ENCODE measurements at regions not wholly inside any gene's neighbourhood (a gene's known extent, or its start where the extent isn't known, plus 50 kb on each side); places are given as distances from the start of the nearest gene placed in this dataset.

DNA sequence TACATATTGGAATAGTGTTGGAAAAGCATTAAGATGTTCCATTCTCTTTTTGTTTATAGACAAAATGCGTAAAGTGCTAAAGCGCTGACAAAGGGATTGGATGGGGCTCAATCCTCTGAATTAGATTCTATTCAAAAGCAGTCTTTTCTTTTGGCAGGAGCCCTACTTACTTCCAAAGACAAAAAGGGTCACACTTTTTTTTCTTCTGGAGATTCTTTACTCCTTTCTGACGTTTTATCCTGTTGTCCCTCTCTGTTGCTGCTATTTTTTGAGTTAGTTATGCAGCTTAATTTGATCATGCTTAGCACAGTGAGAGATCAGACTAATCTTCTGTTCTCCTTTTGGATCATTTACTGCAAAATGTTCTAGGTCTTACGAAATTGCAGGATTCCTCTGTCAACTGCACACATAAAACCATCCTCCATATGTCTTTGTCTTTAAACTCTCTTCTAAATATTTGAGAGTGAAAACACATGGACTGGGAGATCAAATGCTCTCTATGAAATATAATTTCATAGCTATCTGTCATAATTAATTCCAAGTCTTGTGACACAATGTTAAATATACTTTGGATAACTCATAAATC lies 656.4 kb upstream of the ADGRL2 start:
- Histone ChIP-seq H3F3A (ENCODE audit: insufficient read depth, low read length) (no peaks in the 10 kb centered on the region), H4K20me1 (ENCODE audit: insufficient read depth, low read length) (no peaks in the 10 kb centered on the region), H3K9me2 (ENCODE audit: low read depth, low read length) (no peaks in the 10 kb centered on the region), H3K4me2 (ENCODE audit: low read length) (no peak overlapping the region), H3K27me3 (ENCODE audit: insufficient read depth, low read length) (no peaks in the 10 kb centered on the region), H3K36me3 (ENCODE audit: insufficient read depth, low read length) (no peaks in the 10 kb centered on the region), H3K9ac (ENCODE audit: low read length) (no peak overlapping the region), H2AFZ (ENCODE audit: low read length) (no peak overlapping the region), H3K4me1 (ENCODE audit: insufficient read depth, low read length, severe bottlenecking) (no peaks in the 10 kb centered on the region), H3K9me3 (ENCODE audit: low read length) (no peaks in the 10 kb centered on the region), H3K4me3 (ENCODE audit: low read depth, low read length, poor library complexity, severe bottlenecking) (no peak overlapping the region), H3K79me2 (ENCODE audit: insufficient read depth, low read length) (no peaks in the 10 kb centered on the region), H3K27ac (ENCODE audit: low read depth, low read length, poor library complexity, severe bottlenecking) (no peak overlapping the region)
- TF ChIP-seq EZH2 (IDR thresholded peaks at IDR 0.05; ENCODE audit: borderline replicate concordance, low read length): no peak
- TF ChIP-seq, protein P1, sequence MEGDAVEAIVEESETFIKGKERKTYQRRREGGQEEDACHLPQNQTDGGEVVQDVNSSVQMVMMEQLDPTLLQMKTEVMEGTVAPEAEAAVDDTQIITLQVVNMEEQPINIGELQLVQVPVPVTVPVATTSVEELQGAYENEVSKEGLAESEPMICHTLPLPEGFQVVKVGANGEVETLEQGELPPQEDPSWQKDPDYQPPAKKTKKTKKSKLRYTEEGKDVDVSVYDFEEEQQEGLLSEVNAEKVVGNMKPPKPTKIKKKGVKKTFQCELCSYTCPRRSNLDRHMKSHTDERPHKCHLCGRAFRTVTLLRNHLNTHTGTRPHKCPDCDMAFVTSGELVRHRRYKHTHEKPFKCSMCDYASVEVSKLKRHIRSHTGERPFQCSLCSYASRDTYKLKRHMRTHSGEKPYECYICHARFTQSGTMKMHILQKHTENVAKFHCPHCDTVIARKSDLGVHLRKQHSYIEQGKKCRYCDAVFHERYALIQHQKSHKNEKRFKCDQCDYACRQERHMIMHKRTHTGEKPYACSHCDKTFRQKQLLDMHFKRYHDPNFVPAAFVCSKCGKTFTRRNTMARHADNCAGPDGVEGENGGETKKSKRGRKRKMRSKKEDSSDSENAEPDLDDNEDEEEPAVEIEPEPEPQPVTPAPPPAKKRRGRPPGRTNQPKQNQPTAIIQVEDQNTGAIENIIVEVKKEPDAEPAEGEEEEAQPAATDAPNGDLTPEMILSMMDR (IDR thresholded peaks at IDR 0.05; ENCODE audit: low read length): no peak

DNA sequence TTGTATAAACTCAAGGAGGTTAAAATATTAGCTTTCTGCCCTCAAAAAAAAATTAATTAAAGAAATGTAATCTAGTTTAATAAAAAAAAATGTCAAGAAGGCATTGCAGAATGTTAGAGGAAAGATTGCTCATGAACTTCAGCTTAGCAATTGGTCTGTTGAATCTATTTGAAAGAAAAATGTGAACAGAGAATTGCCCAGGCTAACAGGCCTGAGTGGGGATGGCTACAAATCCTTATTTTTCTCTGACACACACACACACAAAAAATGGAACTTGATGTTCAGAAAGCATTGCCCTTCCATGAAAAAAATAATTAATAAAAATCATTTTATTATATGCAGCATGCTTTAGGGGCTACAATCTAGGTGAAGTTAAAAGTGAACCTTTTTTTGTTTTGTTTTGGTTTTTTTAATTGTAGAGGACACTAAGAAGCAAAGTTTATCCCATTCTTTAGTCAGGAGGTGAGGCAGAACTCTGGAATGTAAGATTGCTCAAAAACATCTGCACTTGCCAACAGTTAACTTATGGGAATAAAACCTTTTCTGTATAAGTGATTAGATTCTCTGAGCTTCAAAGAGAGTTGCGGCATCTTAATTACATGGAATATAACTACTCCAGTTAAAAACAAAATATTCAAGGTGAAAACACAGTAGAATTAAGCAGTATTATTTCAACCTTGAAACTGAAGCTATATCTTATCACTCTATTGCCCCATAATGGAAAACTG lies 658.5 kb upstream of the ADGRL2 start:
- Histone ChIP-seq H2AFZ (ENCODE audit: low read length) (no peak overlapping the region), H3K79me2 (ENCODE audit: insufficient read depth, low read length) (no peaks in the 10 kb centered on the region), H3F3A (ENCODE audit: insufficient read depth, low read length) (no peaks in the 10 kb centered on the region), H3K4me1 (ENCODE audit: insufficient read depth, low read length, severe bottlenecking) (no peaks in the 10 kb centered on the region), H3K27ac (ENCODE audit: low read depth, low read length, poor library complexity, severe bottlenecking) (no peak overlapping the region), H3K9ac (ENCODE audit: low read length) (no peak overlapping the region), H3K9me2 (ENCODE audit: low read depth, low read length) (no peaks in the 10 kb centered on the region), H4K20me1 (ENCODE audit: insufficient read depth, low read length) (no peaks in the 10 kb centered on the region), H3K9me3 (ENCODE audit: low read length) (no peaks in the 10 kb centered on the region), H3K4me3 (ENCODE audit: low read depth, low read length, poor library complexity, severe bottlenecking) (no peak overlapping the region), H3K36me3 (ENCODE audit: insufficient read depth, low read length) (no peaks in the 10 kb centered on the region), H3K4me2 (ENCODE audit: low read length) (no peak overlapping the region), H3K27me3 (ENCODE audit: insufficient read depth, low read length) (no peaks in the 10 kb centered on the region)
- TF ChIP-seq, protein P1 (IDR thresholded peaks at IDR 0.05; ENCODE audit: low read length): no peak
- no peak for TF ChIP-seq EZH2 (IDR thresholded peaks at IDR 0.05; ENCODE audit: borderline replicate concordance, low read length)

DNA sequence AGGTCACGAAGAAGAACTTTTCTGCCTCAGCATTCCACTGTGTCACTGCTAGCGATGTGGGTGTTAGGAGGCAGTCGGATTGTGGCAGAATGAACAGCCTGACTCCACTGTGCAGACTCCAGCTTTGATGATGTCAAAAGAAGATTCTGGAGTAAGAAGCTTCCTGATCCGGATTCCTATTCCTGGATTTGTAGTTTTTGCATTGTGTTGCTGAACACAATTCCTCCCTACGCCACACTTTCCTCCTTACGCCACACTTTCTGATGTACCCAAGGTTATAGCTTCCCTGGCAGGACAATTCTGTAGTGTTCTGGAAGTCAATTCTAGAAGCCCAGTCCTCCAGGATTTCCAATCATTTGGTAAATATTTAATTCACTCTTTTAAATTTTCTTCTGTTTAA lies 665.2 kb upstream of the ADGRL2 start:
- TF ChIP-seq EZH2 (IDR thresholded peaks at IDR 0.05; ENCODE audit: borderline replicate concordance, low read length): no peak
- TF ChIP-seq, protein P1 (IDR thresholded peaks at IDR 0.05; ENCODE audit: low read length): no peak
- Histone ChIP-seq H2AFZ (ENCODE audit: low read length) (no peak overlapping the region), H3K9me3 (ENCODE audit: low read length) (no peaks in the 10 kb centered on the region), H3K36me3 (ENCODE audit: insufficient read depth, low read length) (no peaks in the 10 kb centered on the region), H3K4me1 (ENCODE audit: insufficient read depth, low read length, severe bottlenecking) (no peaks in the 10 kb centered on the region), H3K79me2 (ENCODE audit: insufficient read depth, low read length) (no peaks in the 10 kb centered on the region), H3K9ac (ENCODE audit: low read length) (no peak overlapping the region), H3F3A (ENCODE audit: insufficient read depth, low read length) (no peaks in the 10 kb centered on the region), H3K9me2 (ENCODE audit: low read depth, low read length) (no peaks in the 10 kb centered on the region), H3K4me2 (ENCODE audit: low read length) (no peak overlapping the region), H3K27me3 (ENCODE audit: insufficient read depth, low read length) (no peaks in the 10 kb centered on the region), H3K4me3 (ENCODE audit: low read depth, low read length, poor library complexity, severe bottlenecking) (no peak overlapping the region), H4K20me1 (ENCODE audit: insufficient read depth, low read length) (no peaks in the 10 kb centered on the region), H3K27ac (ENCODE audit: low read depth, low read length, poor library complexity, severe bottlenecking) (no peak overlapping the region)
